ENCODE measurements at regions not wholly inside any gene's neighbourhood (a gene's known extent, or its start where the extent isn't known, plus 50 kb on each side); places are given as distances from the start of the nearest gene placed in this dataset.

DNA sequence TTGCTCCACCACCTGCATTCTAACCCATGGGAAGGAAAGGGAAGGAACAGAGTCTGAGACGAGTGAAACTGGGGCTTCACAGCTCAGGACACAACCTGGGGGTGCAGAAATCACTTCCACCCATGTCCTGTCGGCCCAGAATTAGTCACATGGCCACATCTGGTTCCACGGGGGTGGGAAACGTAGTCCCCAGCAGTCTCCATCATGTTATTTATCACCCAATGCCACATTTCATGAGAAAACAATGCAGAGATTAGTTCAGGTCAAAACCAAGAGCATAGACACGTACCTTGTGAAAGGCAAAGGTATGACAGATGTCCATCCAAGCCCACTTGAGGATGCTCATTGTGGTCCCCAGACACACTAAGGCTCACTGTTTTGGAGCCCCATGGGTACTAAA lies 125.1 kb downstream of the MED10 start:
- 64 to 96% (median 75%) methylated on average over 5 of the region's 5 CpGs for WGBS, 4 donors
- Histone ChIP-seq H3K9me3 (replicated peaks in 1 of 3) (no peaks in the 10 kb centered on the region), H3K27me3 (no peaks in the 10 kb centered on the region), H3K27ac (no peak overlapping the region), H3K4me1 (replicated peaks in 1 of 2) (no peaks in the 10 kb centered on the region), H3K36me3 (replicated peaks in 1 of 2) (no peaks in the 10 kb centered on the region), H3K4me3 (no peak overlapping the region)
- TF ChIP-seq, protein P1, sequence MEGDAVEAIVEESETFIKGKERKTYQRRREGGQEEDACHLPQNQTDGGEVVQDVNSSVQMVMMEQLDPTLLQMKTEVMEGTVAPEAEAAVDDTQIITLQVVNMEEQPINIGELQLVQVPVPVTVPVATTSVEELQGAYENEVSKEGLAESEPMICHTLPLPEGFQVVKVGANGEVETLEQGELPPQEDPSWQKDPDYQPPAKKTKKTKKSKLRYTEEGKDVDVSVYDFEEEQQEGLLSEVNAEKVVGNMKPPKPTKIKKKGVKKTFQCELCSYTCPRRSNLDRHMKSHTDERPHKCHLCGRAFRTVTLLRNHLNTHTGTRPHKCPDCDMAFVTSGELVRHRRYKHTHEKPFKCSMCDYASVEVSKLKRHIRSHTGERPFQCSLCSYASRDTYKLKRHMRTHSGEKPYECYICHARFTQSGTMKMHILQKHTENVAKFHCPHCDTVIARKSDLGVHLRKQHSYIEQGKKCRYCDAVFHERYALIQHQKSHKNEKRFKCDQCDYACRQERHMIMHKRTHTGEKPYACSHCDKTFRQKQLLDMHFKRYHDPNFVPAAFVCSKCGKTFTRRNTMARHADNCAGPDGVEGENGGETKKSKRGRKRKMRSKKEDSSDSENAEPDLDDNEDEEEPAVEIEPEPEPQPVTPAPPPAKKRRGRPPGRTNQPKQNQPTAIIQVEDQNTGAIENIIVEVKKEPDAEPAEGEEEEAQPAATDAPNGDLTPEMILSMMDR (IDR thresholded peaks at IDR 0.05), result no peak
- no peak for TF ChIP-seq POLR2A (IDR thresholded peaks at IDR 0.05)
- DNase-seq, result no peak
- intact Hi-C loops (cut with DNase I), result no loop called here

DNA sequence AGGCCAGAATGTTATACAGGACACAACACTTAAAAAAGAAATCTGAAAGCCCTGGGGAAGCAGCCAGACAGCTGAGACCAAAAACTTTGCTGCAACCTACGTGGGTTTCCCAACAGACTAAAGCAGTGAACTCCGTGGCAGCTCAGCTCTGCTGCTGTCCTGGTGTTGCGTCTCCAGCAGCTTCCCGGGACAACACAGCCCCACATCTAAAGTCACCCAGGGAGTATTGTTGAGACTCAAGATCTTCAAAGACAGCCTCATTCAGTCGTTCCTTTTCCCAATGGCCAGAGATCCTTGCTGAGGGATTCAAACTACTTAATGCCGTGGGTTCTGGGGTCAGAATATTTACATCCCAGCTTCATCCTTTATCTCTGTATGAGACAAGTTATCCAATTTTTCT lies 125.8 kb downstream of the MED10 start:
- H3K4me1 ChIP-seq (replicated peaks in 1 of 2), result no peaks in the 10 kb centered on the region
- no peak overlapping the region for H3K4me3 ChIP-seq
- no peak overlapping the region for H3K27ac ChIP-seq
- TF ChIP-seq POLR2A (IDR thresholded peaks at IDR 0.05), result no peak
- TF ChIP-seq, protein P1 (IDR thresholded peaks at IDR 0.05), result no peak
- no peaks in the 10 kb centered on the region for H3K27me3 ChIP-seq
- no peaks in the 10 kb centered on the region for H3K9me3 ChIP-seq (replicated peaks in 1 of 3)
- intact Hi-C loops (cut with DNase I), result no loop called here
- no peaks in the 10 kb centered on the region for H3K36me3 ChIP-seq (replicated peaks in 1 of 2)
- 80 to 89% (median 86%) methylated on average over 6 of the region's 6 CpGs for WGBS, 4 donors
- no peak for DNase-seq

DNA sequence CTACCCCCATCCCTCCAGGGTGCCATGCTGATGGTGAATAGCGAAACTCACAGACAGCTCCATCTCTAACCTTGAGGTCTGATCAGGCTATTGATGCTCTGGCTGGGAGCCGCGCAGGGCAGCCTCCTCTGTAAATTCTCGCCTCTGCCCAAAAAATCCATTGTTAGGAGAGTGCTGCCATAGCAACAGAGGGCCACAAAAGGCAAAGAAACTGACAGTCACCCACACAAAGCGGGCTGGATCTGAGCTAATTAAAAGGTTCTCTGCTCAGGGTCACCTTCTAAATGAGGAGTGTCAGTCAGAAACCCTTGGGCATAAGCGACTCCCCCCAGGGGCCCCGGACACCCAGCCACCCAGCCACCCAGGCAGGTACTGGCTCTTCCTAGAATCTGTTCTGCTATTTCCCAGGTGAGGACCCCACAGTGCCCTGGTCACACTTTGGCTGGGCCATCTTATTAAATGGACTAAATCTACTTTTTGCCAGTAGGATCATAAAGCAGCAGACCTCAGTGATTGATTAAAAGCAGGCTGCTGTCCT lies 126.7 kb downstream of the MED10 start:
- Histone ChIP-seq H3K27ac (no peak overlapping the region), H3K4me1 (replicated peaks in 1 of 2) (no peaks in the 10 kb centered on the region), H3K36me3 (replicated peaks in 1 of 2) (no peaks in the 10 kb centered on the region), H3K27me3 (no peaks in the 10 kb centered on the region), H3K9me3 (replicated peaks in 1 of 3) (no peaks in the 10 kb centered on the region), H3K4me3 (no peak overlapping the region)
- intact Hi-C loops (cut with DNase I), result no loop called here
- WGBS, 4 donors, result 71 to 91% (median 86%) methylated on average over 5 to 7 of the region's 7 CpGs
- TF ChIP-seq, protein P1 (IDR thresholded peaks at IDR 0.05), result no peak
- TF ChIP-seq POLR2A (IDR thresholded peaks at IDR 0.05), result no peak
- no peak for DNase-seq

DNA sequence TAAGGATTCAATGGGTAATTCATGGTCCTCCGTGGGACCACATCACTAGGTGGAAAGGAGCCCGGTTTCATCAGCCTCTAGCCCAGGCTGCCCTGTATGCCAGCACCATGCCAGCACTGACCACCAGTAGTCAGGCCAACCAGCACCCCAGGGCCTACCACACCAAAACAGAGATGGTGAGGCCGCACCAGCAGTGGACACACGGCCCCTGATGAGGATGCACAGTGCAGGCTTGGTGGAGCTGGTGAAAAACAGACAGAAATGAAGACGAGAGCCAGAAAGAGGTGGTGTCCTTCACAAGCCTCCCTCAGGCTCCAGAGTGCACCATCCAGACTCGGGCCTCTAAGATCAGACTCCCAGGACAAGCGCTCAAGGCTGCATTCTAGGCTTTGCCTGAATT lies 128.2 kb downstream of the MED10 start:
- H3K27ac ChIP-seq, result no peak overlapping the region
- no peaks in the 10 kb centered on the region for H3K36me3 ChIP-seq (replicated peaks in 1 of 2)
- no peaks in the 10 kb centered on the region for H3K4me1 ChIP-seq (replicated peaks in 1 of 2)
- no peaks in the 10 kb centered on the region for H3K9me3 ChIP-seq (replicated peaks in 1 of 3)
- no peaks in the 10 kb centered on the region for H3K27me3 ChIP-seq
- intact Hi-C loops (cut with DNase I), result no loop called here
- DNase-seq, result no peak
- WGBS, 4 donors, result 88 to 92% (median 90%) methylated on average over 5 to 7 of the region's 7 CpGs
- H3K4me3 ChIP-seq, result no peak overlapping the region
- TF ChIP-seq, protein P1 (IDR thresholded peaks at IDR 0.05), result no peak
- TF ChIP-seq POLR2A (IDR thresholded peaks at IDR 0.05), result no peak

Measured in adrenal gland (tissue), 9 donors.